HG02759 (cell line): ENCODE measurements at regions not wholly inside any gene's neighbourhood (a gene's known extent, or its start where the extent isn't known, plus 50 kb on each side); places are given as distances from the start of the nearest gene placed in this dataset.
A peak's percentile ranks its signal among the peaks of the same experiment; 100 is the strongest.
"Not testable (repeated sequence)": the region's sequence is repeated elsewhere in the genome, so short reads cannot be mapped to it uniquely, and the experiment has no call there.

ENCODE experiments used
- ATAC-seq: cut with Tn5 transposase; IDR thresholded peaks from one replicate; pipeline ENCODE4 v1.9.1; 2021; ENCODE audit warnings: mild to moderate bottlenecking, moderate library complexity; ENCODE audit not compliant: unreplicated experiment

GRCh38 chr10:45564303-45564959, 108.1 kb downstream of the ZFAND4 start:
- no peak for ATAC-seq

- ATAC-seq: no peak
These were observed 110.6 kb downstream of the ZFAND4 start for GRCh38 chr10:45561952-45562351.

GRCh38 chr10:45560262-45560661, 112.3 kb downstream of the ZFAND4 start:
- ATAC-seq: no peak

- ATAC-seq: no peak
These were observed 114.1 kb downstream of the ZFAND4 start for GRCh38 chr10:45558425-45558824.

- ATAC-seq: peak; percentile 73
These were observed 115.2 kb downstream of the ZFAND4 start for GRCh38 chr10:45557275-45557905.

- no peak for ATAC-seq
These were observed 116.8 kb downstream of the ZFAND4 start for GRCh38 chr10:45555795-45556194.

GRCh38 chr10:45555332-45555731, 117.2 kb downstream of the ZFAND4 start:
- ATAC-seq: not testable (repeated sequence)

GRCh38 chr10:45553613-45554012, 119.0 kb downstream of the ZFAND4 start:
- no peak for ATAC-seq

- ATAC-seq: no peak
These were observed 119.4 kb downstream of the ZFAND4 start for GRCh38 chr10:45553155-45553554.

- ATAC-seq: no peak
These were observed 120.1 kb downstream of the ZFAND4 start for GRCh38 chr10:45552476-45552875.

GRCh38 chr10:45550903-45551786, 121.4 kb downstream of the ZFAND4 start:
- ATAC-seq: no peak

- no peak for ATAC-seq
These were observed 124.5 kb downstream of the ZFAND4 start for GRCh38 chr10:45548068-45548467.

GRCh38 chr10:45547207-45547606, 125.4 kb downstream of the ZFAND4 start:
- no peak for ATAC-seq

- ATAC-seq: no peak
These were observed 127.4 kb downstream of the ZFAND4 start for GRCh38 chr10:45545150-45545549.

- ATAC-seq: no peak
These were observed 128.4 kb downstream of the ZFAND4 start for GRCh38 chr10:45544191-45544590.

GRCh38 chr10:45541032-45541431, 131.5 kb downstream of the ZFAND4 start:
- ATAC-seq: not testable (repeated sequence)

GRCh38 chr10:45540589-45540988, 132.0 kb downstream of the ZFAND4 start:
- not testable (repeated sequence) for ATAC-seq

- ATAC-seq: not testable (repeated sequence)
These were observed 133.0 kb downstream of the ZFAND4 start for GRCh38 chr10:45539569-45539968.

GRCh38 chr10:45534572-45534971, 138.0 kb downstream of the ZFAND4 start:
- no peak for ATAC-seq

- ATAC-seq: no peak
These were observed 140.1 kb downstream of the ZFAND4 start for GRCh38 chr10:45532480-45532879.

GRCh38 chr10:45526309-45526905, 146.2 kb downstream of the ZFAND4 start:
- no peak for ATAC-seq
